SU-DHL-6 (cell line): ENCODE measurements at regions not wholly inside any gene's neighbourhood (a gene's known extent, or its start where the extent isn't known, plus 50 kb on each side); places are given as distances from the start of the nearest gene placed in this dataset.

Source experiments
- H2AFZ ChIP-seq: fragments of 200-600 bp; sonication (generic); 2 replicates; pipeline ENCODE4 v1.6.1; 2014; ENCODE audit warnings: low read depth, mild to moderate bottlenecking, moderate library complexity, mixed read lengths, antibody characterized with exemption, low read length; ENCODE audit not compliant: severe bottlenecking
- H3F3A ChIP-seq: fragments of 200-600 bp; shearing (Covaris generic); 2 replicates; pipeline ENCODE4 v1.6.0; 2016; ENCODE audit warnings: antibody characterized with exemption, mild to moderate bottlenecking; ENCODE audit not compliant: insufficient read depth
- H3K27ac ChIP-seq: fragments of 200-600 bp; sonication (generic); 2 replicates; pipeline ENCODE4 v1.5.1; 2016; ENCODE audit warnings: low read depth, mild to moderate bottlenecking, low read length, moderate library complexity, mixed read lengths
- H3K27me3 ChIP-seq: fragments of 200-600 bp; sonication (generic), shearing (Covaris generic); 2 replicates; pipeline ENCODE4 v1.6.0; 2014; ENCODE audit warnings: mild to moderate bottlenecking, low read length
- H3K36me3 ChIP-seq: fragments of 200-600 bp; sonication (generic); 2 replicates; pipeline ENCODE4 v1.6.1; 2014; ENCODE audit warnings: mild to moderate bottlenecking, low read length, mixed read lengths
- H3K4me2 ChIP-seq: fragments of 300-600, 200-600 bp; shearing (Covaris generic), sonication (generic); 2 replicates; pipeline ENCODE4 v1.6.0; 2014; ENCODE audit warnings: low read length, low read depth, mild to moderate bottlenecking; ENCODE audit not compliant: poor library complexity, severe bottlenecking
- H3K4me3 ChIP-seq: fragments of 200-600 bp; sonication (generic); 2 replicates; pipeline ENCODE4 v1.5.1; 2014; ENCODE audit warnings: antibody characterized with exemption, low read length, mild to moderate bottlenecking, mixed read lengths; ENCODE audit not compliant: insufficient read depth, poor library complexity, severe bottlenecking
- H3K79me2 ChIP-seq: fragments of 200-600 bp; sonication (generic); 2 replicates; pipeline ENCODE4 v1.6.1; 2014; ENCODE audit warnings: mild to moderate bottlenecking, low read length, moderate library complexity; ENCODE audit not compliant: insufficient read depth
- H3K9ac ChIP-seq: fragments of 200-600 bp; sonication (generic); 2 replicates; pipeline ENCODE4 v1.7.0; 2014; ENCODE audit warnings: mild to moderate bottlenecking, low read length
- H3K9me2 ChIP-seq: fragments of 200-600 bp; sonication (generic); replicated peaks from 2 replicates; pipeline ENCODE4 v1.6.1; 2014; ENCODE audit warnings: low read length; ENCODE audit not compliant: insufficient read depth
- H3K9me3 ChIP-seq: fragments of 200-600 bp; sonication (generic); 2 replicates; pipeline ENCODE4 v1.6.1; 2014; ENCODE audit warnings: low read length, mixed read lengths; ENCODE audit not compliant: insufficient read depth
- H4K20me1 ChIP-seq: fragments of 200-600 bp; sonication (generic); 2 replicates; pipeline ENCODE4 v1.6.1; 2014; ENCODE audit warnings: low read depth, mild to moderate bottlenecking, antibody characterized with exemption, low read length, moderate library complexity, mixed read lengths
- CTCF ChIP-seq: fragments of 200-600 bp; sonication (generic); IDR thresholded peaks from one replicate; pipeline ENCODE4 v1.5.1; 2017; ENCODE audit warnings: antibody characterized with exemption, mild to moderate bottlenecking, low read length, moderate library complexity; ENCODE audit not compliant: insufficient read depth, poor library complexity, severe bottlenecking
- EZH2phosphoT487 ChIP-seq: fragments of 200-600 bp; sonication (generic), shearing (Covaris generic); conservative IDR thresholded peaks from 2 replicates; pipeline ENCODE4 v1.6.1; 2018; ENCODE audit warnings: mild to moderate bottlenecking, antibody characterized with exemption, low read length, moderate library complexity, mixed read lengths

- no peak overlapping the region for H2AFZ ChIP-seq
- H3K79me2 ChIP-seq: no peaks in the 10 kb centered on the region
- TF ChIP-seq EZH2phosphoT487 (no peak), CTCF (no peak)
- H4K20me1 ChIP-seq: no peaks in the 10 kb centered on the region
- no peaks in the 10 kb centered on the region for H3F3A ChIP-seq
- no peaks in the 10 kb centered on the region for H3K36me3 ChIP-seq
- H3K9ac ChIP-seq: no peak overlapping the region
- H3K27me3 ChIP-seq: no peaks in the 10 kb centered on the region; the same call in 1 of the 2 replicates
- H3K9me3 ChIP-seq: no peaks in the 10 kb centered on the region
- H3K9me2 ChIP-seq: no peaks in the 10 kb centered on the region
- no peak overlapping the region for H3K4me2 ChIP-seq
- H3K27ac ChIP-seq: no peak overlapping the region
- no peak overlapping the region for H3K4me3 ChIP-seq
These were observed 481.3 kb downstream of the CCDC171 start for GRCh38 chr9:16033921-16034691.

- Histone ChIP-seq H3F3A (no peaks in the 10 kb centered on the region), H3K9me3 (no peaks in the 10 kb centered on the region), H3K4me3 (no peak overlapping the region), H2AFZ (no peak overlapping the region), H3K36me3 (no peaks in the 10 kb centered on the region), H4K20me1 (no peaks in the 10 kb centered on the region), H3K9ac (no peak overlapping the region), H3K79me2 (no peaks in the 10 kb centered on the region), H3K4me2 (no peak overlapping the region), H3K27me3 (no peaks in the 10 kb centered on the region), H3K27ac (no peak overlapping the region), H3K9me2 (no peaks in the 10 kb centered on the region)
- TF ChIP-seq EZH2phosphoT487: no peak
- TF ChIP-seq CTCF: no peak
These were observed 486.6 kb downstream of the CCDC171 start for GRCh38 chr9:16039218-16039987.

- Histone ChIP-seq H2AFZ (no peak overlapping the region), H3K4me2 (no peak overlapping the region), H3K9me3 (no peaks in the 10 kb centered on the region), H3K9ac (no peak overlapping the region), H3K9me2 (no peaks in the 10 kb centered on the region), H3K27ac (no peak overlapping the region), H3K79me2 (no peaks in the 10 kb centered on the region), H3K36me3 (no peaks in the 10 kb centered on the region), H4K20me1 (no peaks in the 10 kb centered on the region), H3K27me3 (no peaks in the 10 kb centered on the region), H3K4me3 (no peak overlapping the region), H3F3A (no peaks in the 10 kb centered on the region)
- TF ChIP-seq CTCF (no peak), EZH2phosphoT487 (no peak)
These were observed 487.3 kb downstream of the CCDC171 start for GRCh38 chr9:16039988-16040761.
